ENCODE measurements at regions not wholly inside any gene's neighbourhood (a gene's known extent, or its start where the extent isn't known, plus 50 kb on each side); places are given as distances from the start of the nearest gene placed in this dataset.

DNA sequence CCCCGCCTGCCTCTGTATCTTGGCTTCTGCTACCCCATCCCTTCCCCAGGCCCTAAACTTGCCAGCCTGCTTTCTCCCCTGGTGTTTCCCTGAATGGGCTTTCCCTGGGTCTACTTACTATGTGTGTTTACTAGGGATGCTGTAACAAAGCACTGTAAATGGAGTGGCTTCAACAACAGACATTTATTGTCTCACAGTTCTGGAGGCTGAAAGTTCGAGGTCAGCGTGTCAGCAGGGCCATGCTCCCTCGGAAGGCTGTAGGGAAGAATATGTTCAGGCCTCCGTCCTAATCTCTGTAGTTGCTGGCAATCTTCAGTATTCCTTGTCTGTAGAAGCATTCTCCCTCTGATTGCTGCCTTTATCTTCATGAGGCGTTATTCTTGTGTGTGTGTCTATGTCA, 113.6 kb downstream of the DDX1 start:
- no peak overlapping the region for H2AFZ ChIP-seq (ENCODE audit: low read depth, low read length)
- no peaks in the 10 kb centered on the region for H3K9me2 ChIP-seq (ENCODE audit: insufficient read depth, low read length)
- H3K4me3 ChIP-seq (ENCODE audit: low read length), result no peak overlapping the region
- H3K4me2 ChIP-seq (ENCODE audit: low read length), result no peak overlapping the region
- H3K36me3 ChIP-seq (ENCODE audit: insufficient read depth, low read length), result no peaks in the 10 kb centered on the region
- no peaks in the 10 kb centered on the region for H3K27me3 ChIP-seq (ENCODE audit: insufficient read depth, low read depth, low read length)
- no peak for TF ChIP-seq TAF1 (IDR thresholded peaks at IDR 0.05; ENCODE audit: low read depth)
- no peak for TF ChIP-seq REST (IDR thresholded peaks at IDR 0.05; ENCODE audit: borderline replicate concordance)
- no peak for TF ChIP-seq MXI1 (conservative IDR thresholded peaks at IDR 0.05; ENCODE audit: poor library complexity, severe bottlenecking)
- no peak for TF ChIP-seq SMC3 (conservative IDR thresholded peaks at IDR 0.05; ENCODE audit: poor library complexity)
- TF ChIP-seq POLR2AphosphoS5 (IDR thresholded peaks at IDR 0.05), result no peak
- no peak for TF ChIP-seq CTCF (IDR thresholded peaks at IDR 0.05; ENCODE audit: poor library complexity, severe bottlenecking)
- no peak for TF ChIP-seq RAD21 (conservative IDR thresholded peaks at IDR 0.05)
- H4K20me1 ChIP-seq (ENCODE audit: insufficient read depth), result no peaks in the 10 kb centered on the region
- H3K9me3 ChIP-seq (ENCODE audit: low read length), result no peaks in the 10 kb centered on the region
- no peak overlapping the region for H3K27ac ChIP-seq (ENCODE audit: low read length)
- no peaks in the 10 kb centered on the region for H3F3A ChIP-seq (ENCODE audit: insufficient read depth, low read length, poor library complexity, severe bottlenecking)
- no peaks in the 10 kb centered on the region for H3K79me2 ChIP-seq (replicated peaks; ENCODE audit: insufficient read depth, low read length)
- no peak overlapping the region for H3K9ac ChIP-seq (ENCODE audit: low read length)

GRCh38 chr2:15705839-15706386, 114.2 kb downstream of the DDX1 start:
- Histone ChIP-seq H2AFZ (ENCODE audit: low read depth, low read length) (no peak overlapping the region), H3K27ac (ENCODE audit: low read length) (no peak overlapping the region), H3K9ac (ENCODE audit: low read length) (no peak overlapping the region), H4K20me1 (ENCODE audit: insufficient read depth) (no peaks in the 10 kb centered on the region), H3K4me3 (ENCODE audit: low read length) (no peak overlapping the region), H3K4me2 (ENCODE audit: low read length) (no peak overlapping the region), H3K27me3 (ENCODE audit: insufficient read depth, low read depth, low read length) (no peaks in the 10 kb centered on the region), H3K36me3 (ENCODE audit: insufficient read depth, low read length) (no peaks in the 10 kb centered on the region), H3K79me2 (replicated peaks; ENCODE audit: insufficient read depth, low read length) (no peaks in the 10 kb centered on the region), H3K9me2 (ENCODE audit: insufficient read depth, low read length) (no peaks in the 10 kb centered on the region), H3K9me3 (ENCODE audit: low read length) (no peaks in the 10 kb centered on the region), H3F3A (ENCODE audit: insufficient read depth, low read length, poor library complexity, severe bottlenecking) (no peaks in the 10 kb centered on the region)
- no peak for TF ChIP-seq EP300 (conservative IDR thresholded peaks at IDR 0.05; ENCODE audit: poor library complexity, severe bottlenecking)
- no peak for TF ChIP-seq SMC3 (conservative IDR thresholded peaks at IDR 0.05; ENCODE audit: poor library complexity)
- TF ChIP-seq REST (IDR thresholded peaks at IDR 0.05; ENCODE audit: borderline replicate concordance), result no peak
- TF ChIP-seq MXI1 (conservative IDR thresholded peaks at IDR 0.05; ENCODE audit: poor library complexity, severe bottlenecking), result no peak
- no peak for TF ChIP-seq CTCF (IDR thresholded peaks at IDR 0.05; ENCODE audit: poor library complexity, severe bottlenecking)
- TF ChIP-seq RAD21 (conservative IDR thresholded peaks at IDR 0.05), result no peak
